Medulla oblongata (tissue), 1 donor: ENCODE measurements at regions not wholly inside any gene's neighbourhood (a gene's known extent, or its start where the extent isn't known, plus 50 kb on each side); places are given as distances from the start of the nearest gene placed in this dataset.

Experiments
- DNase-seq: peaks from one replicate; pipeline ENCODE4 v3.0.0-alpha.2; 2015; ENCODE audit errors: extremely low spot score

DNA sequence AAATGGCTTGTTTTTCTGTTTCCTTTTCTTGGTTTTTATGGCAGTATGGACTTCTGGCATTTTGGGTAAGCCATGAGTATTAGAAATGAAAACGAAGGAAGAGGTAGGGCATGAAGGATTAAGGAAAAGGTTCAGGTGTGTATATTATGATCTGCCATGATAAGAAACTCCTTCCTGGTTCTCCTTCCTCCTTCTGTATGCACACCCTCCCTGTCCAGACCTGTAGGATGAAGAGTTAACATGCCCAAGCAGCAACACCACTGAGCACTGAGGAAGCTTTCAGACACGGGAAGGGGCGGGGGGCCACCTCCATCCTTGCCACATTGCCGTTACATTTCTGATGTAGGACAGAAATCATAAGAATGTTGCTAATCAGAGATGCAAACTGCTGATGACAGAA is 361.0 kb upstream of the ZMIZ1 start:
- no peak for DNase-seq

DNA sequence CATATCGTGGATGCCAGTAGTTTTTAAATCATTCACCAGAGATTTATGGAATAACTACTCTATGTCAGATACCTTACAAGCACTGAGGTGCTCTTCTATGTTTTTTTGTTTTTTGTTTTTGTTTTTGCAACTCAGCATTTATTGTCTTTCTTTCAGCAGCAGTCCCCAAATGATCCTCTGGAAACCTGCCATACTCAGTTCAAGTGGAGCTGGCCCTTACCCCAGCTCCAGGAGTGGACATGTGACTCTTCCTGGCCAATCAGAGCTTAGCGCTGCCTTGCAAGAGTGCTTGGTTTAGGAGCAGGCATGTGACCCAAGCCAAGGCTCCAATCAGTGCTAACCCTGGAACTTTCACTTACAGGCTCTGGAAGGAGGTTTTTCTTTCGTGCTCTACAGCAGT is 356.6 kb upstream of the ZMIZ1 start:
- DNase-seq = no peak

DNA sequence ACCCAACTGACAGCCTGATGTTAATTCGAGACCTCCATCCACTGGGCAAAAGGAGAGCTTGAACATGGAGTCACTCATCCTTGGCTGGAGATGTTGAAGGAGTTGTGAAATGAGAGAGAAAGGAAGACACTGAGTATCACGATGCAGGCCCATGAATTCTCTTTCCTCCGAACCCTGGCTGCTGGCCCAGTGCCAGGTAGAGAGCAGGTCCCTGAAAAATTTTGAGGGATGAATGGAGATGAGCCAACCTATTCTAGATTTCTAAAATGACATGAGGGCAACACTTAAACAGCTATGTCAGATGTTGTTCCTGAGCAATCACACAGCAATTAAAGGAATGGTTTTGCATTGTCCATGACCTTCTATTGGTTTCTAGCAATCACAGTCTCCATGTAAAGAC is 355.1 kb upstream of the ZMIZ1 start:
- DNase-seq = no peak

DNA sequence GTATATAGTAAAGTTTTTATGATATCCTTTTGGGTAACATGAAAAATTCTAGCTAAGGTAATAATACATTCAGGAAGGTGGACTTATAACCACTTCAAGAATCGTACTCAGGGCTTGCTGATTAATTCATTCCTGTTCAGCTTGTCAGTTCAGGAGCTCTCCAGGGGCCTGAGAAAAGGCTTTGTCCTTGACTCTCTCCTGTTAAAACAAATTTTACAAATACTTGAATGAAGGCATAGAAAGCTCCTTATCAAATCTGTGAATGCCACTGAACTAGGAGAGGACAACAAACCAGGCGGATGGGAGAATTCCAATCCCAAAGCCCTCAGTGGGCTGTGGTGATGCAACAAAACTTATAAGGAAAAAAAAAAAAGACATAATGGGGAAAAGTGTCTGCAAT is 354.5 kb upstream of the ZMIZ1 start:
- no peak for DNase-seq

DNA sequence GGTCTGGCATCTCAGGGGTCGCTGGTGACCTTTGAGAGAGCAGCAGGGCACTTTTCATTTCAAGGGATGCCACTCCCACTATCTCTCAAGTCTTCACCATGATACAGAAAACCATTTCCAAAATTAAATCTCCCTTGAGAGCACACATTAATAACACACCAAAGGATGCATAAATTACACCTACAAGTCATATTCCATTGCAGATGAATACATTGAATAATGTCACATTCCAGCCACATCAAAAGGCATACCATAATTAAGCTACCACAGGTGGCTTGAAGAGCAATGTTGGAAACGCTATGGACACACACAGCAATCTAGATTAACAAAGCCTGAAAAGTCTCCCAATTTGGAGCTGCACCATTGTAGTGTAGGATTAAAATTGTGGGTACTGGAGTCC is 353.3 kb upstream of the ZMIZ1 start:
- no peak for DNase-seq

DNA sequence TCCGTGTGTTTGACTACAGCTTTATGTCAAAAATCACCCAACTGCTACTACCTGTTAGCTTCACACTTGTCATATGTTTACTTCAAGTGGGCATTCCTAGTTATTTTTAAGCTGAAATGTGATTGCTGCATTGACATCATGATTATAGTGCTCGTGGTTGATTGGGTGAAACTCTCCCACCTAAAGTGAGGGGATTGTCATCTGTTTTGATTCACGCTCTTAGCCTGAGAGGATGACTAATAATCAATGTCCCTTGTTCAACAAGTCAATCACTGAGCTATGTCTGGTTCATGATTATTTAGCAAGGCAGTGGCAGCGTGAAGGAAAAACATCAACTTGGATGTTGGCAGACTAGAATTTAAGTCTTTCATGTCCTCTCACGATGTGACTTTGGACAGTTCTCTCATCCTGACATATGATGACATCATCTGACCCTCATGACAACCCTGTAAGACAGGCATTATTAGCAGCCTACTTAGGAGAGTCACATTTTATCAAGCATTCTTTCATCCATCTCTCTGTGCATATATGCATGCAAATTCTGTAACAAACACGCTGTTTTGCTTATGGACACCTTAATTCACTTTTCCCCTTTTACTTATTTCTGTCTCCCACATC is 352.6 kb upstream of the ZMIZ1 start:
- no peak for DNase-seq

DNA sequence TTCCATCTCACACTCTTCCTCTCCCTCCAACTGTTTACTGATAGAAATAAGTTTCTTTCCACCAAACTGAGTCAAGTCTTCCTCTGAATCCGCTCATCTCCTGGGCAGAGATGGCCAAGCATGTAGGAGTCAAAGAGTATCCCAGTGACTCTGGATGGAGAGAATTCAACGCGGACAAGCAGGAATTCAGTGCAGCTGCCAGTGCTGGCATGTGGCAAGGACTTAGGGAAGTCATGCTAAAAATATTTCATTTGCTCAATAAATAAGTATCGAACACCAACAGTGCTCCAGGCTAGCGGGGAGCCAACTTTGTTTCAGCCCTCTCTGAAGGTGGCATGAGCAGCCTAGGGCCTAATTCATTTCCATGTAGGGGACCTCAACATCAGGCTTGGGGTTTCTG is 351.6 kb upstream of the ZMIZ1 start:
- DNase-seq = no peak

DNA sequence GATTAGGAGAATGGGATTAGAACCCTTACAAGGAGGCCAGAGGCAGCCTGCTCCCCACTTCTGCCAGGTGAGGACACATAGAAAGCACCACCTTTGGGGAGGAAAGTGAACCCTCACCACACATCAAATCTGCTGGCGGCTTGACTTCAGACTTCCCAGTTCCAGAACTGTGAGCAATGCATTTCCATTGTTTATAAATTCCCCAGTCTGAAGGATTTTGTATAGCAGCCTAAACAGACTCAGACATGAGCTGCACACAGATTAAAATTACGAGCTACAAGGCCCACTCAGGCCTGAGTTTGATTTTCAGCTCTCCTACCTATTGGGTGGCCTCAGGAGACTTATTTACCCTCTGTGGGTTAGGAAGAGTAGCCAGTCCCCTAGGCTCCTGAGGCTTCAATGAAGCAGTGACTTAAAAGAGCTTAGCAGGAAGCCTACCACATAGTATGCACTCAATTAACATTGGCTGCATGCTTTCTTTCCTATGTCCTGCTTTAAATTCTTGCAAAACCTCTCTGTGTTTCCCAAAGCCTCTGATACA is 350.7 kb upstream of the ZMIZ1 start:
- no peak for DNase-seq

DNA sequence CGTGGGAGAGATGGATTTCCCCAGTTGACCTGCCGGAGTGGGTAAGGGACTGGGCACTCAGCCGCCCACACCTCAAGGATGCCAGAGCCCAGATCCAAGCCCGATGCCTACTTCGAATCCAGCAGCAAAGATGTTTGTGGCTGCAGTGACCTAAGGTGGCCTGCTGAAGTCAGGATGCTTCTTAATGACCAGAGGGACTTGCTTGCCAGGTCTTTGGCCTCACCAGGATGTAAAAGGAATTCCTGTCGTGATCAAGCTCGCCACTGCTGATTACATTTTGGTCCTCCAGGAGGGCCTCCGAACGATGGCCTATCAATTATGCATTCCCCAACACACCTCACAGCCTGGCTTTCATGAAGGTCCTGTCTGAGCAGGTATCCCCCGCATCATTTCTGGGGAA is 349.5 kb upstream of the ZMIZ1 start:
- DNase-seq = no peak

DNA sequence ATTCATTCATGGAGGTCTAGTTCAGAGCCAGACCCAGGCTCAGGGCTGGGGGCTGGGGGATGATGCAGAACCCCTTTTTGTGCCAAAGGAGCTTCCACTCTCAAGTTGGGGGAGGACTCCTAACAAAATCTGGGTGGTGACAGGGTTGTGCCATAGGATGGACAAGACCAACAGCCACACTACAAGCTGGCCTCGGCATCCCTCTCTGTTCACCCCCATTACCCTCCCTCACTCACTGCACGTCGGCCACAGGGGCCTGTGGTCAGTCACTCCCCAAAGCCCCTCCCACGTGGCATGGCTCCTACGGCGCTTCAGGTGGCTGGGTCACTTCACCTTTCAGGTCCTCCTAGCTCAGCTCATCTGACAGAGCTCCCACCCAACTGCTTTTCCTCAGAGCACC is 348.7 kb upstream of the ZMIZ1 start:
- DNase-seq = no peak

DNA sequence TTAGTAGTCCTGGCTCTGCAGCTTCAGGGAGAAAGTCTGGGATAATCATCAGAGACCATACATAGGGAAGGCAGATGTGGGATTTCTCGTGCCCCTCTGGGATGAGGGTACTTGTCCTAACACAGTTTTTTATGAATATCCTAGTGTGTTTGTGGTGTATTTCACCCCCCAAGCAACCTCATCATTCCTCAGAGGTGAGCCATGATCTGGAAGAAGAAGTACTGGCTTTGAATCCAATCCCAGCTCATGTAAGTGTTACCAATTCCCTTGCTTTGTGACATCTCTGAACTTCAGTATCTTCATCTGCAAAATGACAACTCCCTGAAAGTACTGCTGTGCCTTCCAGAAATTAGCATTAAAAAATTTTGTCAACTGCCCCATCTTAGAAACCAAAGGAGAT is 347.5 kb upstream of the ZMIZ1 start:
- no peak for DNase-seq

DNA sequence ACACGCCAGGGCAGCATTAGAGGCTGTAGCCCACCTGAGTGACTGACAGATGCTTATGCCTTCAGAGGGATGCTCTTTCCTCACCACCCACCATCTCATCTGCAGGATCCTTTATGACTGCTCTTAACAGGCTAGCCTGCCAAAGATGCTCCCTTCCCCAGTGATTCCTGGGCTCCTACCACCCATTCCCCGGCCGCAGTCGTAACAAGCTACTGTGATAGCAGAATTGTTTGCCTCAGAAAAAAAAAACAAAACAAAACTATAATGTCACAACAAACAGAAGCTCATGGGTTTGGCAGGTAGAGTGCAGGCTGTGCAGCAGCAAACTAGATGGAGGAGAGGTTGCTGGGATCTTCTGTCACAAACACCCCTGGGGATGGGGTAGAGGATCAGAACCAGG is 343.9 kb upstream of the ZMIZ1 start:
- DNase-seq = no peak

DNA sequence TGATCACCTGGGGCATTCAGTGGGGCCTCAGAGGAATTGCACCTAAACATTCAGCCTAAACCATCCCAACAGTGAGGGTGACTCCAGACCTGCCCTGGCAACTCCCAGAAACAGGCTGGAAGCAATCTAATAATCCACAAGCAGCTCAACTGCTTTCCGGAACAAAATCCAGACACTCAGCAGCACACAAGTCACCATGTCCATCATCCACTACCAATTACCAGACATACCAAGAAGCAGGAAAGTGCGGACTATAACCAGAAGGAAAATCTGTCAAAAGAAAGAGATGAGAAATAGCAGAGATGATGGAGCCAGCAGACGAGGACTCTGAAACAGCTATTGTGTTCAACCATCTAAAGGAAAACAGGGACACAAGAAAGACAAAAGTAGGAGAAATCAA is 342.6 kb upstream of the ZMIZ1 start:
- DNase-seq = no peak

DNA sequence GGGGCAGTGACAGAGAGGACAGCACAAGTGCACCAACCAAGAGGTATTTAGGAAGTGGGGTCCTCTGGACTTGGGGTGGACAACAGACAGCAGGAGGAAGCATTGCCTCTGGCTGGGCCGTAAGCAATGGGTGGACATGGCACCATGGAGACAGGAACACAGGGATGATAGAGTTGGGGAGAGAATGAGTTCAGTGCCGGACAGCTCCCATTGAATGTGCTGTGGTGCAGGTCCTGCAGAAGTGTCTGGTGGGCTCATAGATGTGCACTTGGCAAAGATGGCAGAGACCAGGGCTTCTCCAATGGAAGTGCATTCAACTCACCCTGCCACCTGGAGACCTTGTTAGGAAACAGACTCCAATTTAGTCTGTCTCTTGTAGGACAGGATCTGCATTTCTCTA is 341.5 kb upstream of the ZMIZ1 start:
- DNase-seq = no peak

DNA sequence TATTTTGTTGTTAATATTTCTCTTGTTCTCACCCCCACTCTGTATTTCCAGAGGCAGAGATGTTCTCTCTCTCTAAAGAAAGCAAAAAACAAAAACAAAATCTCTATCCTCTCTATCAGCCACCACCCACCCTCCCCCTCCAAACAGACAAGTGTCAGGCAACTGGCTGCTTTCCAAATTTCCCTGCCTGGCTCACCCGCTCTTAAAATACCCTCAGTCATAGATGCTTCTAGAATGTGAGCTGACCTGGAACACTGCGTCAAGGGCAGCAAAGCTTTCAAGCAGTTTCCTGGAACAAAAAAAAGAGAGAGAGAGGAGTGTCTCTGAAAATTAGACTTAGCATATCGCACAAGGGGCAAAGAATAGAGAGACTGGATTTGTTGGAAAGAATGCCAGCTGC is 341.0 kb upstream of the ZMIZ1 start:
- peak; percentile 48 for DNase-seq

DNA sequence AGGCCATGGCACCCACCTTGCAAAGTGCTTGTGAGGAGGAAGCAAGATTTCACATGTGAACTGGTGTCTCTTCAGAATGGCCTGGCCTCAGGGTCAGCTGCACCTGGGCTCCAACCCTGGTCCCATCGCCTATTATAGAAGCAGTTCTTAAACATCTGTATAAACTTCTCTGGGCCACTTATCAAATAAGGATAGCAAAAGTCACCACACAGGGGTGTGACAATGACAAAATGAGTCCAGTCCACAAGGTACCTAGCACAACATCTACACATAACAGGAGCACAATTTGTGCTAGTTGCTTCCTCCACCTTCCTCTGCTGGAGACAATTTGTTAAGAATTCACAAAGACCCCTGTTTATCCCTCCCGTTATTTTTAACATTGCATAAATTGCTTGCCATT is 340.6 kb upstream of the ZMIZ1 start:
- DNase-seq = no peak

DNA sequence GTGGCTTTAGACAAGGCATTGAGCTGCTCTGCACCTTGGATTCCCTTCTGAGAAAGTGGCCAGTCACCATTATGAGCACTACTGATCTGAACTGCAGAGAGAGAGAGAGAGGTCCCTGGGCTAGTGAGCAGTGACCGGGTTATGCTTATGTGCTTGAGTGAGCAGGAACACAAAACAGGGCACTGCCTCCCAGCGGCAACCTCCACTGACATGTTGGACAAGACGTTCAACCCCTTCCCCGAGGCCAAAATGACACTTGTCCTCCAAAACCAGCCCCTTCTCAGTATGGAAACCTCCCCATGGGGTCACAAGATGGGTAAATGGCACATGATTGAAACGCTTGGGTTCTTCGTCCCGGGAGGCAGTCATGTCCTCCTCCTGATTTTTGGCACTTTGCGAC is 339.4 kb upstream of the ZMIZ1 start:
- DNase-seq = no peak

DNA sequence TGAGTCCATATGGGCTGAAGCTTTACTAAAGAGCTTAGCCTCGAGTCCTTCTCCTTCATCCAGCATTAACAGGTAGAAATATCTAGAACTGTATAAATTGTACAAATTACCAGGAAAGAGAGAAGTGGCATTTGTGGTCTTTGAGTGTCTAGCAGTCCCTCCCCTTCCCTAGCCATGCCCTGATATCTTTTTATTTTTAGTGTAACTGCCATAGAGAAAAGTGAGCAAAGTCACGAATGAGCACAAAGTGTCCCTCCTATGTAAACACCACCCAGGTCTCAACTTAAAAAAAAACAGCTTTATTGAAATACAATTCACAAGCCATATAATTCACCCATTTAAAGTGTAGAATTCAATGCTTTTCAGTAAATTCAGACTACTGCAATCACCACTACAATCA is 339.0 kb upstream of the ZMIZ1 start:
- DNase-seq = no peak

DNA sequence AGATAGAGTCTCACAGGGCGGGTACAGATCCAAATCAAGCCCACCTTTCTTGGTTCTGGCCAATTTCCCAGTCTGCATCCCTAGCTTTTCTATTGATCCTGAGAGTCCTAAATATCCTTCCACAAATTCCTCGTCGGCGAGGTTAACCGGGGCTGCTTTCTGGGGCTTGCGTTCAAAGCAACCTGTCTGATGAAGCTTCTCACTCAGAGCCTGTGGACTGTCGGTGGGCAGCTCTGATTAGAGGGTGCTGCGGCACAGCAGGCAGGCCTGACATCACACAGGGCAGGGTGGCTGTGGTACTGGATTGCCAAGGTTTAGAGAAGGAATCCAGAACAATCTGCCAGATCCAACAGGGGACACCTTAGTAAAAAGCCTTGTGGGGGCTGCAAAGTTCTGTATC is 338.0 kb upstream of the ZMIZ1 start:
- DNase-seq = no peak

DNA sequence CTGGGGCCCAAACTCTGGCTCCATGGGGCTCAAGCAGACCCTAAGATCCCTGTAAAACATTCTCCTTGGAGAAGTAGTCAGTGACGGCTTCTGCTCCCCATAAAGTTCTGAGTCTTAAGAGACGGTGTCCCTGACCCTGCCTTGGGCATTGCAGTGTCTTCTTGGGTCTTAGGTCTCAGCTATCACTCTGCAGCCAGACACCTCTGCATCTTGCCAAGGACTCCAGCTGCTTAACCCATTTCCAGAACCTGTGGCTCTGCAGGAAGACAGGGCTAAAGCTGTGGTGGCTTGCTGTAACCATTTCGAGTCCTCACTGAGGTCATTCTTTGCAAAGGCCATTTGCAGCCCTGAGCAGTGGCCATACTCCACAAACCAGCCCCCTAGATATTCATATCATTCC is 337.1 kb upstream of the ZMIZ1 start:
- DNase-seq = no peak

DNA sequence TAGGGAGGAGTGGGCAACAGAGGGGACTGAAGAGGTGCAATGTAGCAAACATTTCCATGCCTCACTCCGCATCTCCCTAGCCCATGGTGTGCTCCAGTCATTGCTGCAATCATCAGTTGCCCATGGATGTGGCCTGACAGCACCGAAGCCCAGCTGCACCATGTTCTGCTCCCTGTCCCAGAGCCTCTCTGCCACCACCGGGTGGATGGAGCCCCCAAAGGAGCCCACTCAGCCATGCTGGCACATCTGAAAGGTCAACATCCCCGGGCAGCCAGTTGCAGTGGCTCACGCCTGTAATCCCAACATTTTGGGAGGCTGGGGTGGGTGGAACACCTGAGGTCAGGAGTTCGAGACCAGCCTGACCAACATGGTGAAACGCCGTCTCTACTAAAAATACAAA is 336.4 kb upstream of the ZMIZ1 start:
- DNase-seq = no peak

DNA sequence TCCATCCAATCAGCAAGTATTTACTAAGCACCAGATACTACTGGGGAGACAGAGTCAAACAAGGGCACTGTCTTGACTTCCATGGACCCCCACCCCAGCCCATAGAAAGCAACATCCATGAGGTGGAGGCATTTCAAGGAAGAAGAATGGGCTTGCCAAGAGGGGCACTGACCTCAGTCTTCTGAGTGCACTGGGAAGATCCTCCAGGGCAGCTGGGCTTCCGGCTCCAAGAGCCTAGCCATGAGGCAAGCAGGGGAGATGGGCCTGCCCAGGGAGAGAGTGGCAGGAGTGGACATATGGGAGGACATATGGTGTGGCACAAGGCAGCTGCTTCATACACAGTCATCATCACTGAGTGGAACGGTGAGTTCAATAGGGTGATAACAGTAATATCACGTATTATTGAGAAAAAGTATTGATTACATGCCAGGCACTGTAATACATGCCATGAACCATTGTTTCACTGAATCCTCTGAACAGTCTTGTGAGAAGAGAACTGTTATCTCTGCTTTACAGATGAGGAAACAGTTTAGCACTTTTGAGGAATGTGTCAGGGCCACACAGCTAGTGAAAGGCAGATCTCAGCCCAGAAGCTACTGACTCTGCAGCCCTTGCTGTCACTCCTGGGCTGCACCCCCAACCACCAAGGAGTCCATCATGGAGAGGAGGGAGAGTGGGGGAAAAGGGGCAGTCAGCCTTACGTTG is 331.7 kb upstream of the ZMIZ1 start:
- DNase-seq = no peak

DNA sequence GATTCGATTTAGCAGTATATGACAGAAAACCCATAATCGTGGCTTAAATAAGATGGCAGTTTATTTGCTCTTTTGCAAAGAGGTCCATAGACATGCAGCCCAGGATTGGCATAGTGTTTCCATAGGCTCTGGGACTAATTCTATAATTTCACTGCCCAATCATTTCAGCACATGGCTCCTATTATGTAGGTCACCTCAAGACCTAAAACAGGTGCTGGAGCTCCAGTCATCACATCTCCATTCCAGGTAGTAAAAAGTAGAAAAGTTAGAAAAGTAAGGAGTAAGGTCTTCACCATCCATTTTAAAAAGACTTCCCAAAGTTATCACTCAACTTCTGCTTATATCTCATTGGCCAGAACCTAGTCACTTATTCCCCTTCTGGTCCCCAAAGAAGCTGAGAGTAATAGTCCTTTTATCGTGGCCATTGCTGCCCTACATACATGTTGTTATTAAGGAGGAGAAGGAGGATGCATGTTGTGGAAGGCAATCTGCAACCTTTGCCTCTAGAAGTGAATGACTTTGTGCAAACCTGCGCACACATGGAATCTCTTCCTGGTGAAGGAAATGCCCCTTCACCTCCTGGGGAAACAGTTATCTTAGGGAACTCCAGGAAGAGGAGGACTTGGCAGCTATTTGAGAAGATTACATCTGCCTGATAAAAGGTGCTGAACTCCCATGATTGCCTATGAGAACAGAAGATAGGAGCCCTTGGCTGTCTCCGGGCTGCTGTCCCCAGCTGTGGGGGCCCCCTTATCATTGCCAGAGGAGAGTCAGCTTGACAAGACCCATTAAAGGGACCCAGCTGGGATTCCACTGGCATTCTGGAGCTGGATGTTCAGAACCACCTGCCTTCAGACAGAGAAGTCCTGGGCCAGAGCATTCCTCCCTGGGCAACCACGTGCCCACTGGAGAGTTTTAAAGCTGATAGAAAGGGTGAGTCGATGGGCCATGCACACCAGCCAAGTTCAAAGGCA is 330.6 kb upstream of the ZMIZ1 start:
- DNase-seq = no peak
